GM12801 (cell line): ENCODE measurements at regions not wholly inside any gene's neighbourhood (a gene's known extent, or its start where the extent isn't known, plus 50 kb on each side); places are given as distances from the start of the nearest gene placed in this dataset.

Experiments used
- TF ChIP-seq, protein P1 (sequence below): IDR thresholded peaks from one replicate; pipeline ENCODE4 v1.5.1; 2011; ENCODE audit warnings: control low read depth; ENCODE audit not compliant: insufficient read length; ENCODE audit errors: extremely low read depth

- TF ChIP-seq, protein P1, sequence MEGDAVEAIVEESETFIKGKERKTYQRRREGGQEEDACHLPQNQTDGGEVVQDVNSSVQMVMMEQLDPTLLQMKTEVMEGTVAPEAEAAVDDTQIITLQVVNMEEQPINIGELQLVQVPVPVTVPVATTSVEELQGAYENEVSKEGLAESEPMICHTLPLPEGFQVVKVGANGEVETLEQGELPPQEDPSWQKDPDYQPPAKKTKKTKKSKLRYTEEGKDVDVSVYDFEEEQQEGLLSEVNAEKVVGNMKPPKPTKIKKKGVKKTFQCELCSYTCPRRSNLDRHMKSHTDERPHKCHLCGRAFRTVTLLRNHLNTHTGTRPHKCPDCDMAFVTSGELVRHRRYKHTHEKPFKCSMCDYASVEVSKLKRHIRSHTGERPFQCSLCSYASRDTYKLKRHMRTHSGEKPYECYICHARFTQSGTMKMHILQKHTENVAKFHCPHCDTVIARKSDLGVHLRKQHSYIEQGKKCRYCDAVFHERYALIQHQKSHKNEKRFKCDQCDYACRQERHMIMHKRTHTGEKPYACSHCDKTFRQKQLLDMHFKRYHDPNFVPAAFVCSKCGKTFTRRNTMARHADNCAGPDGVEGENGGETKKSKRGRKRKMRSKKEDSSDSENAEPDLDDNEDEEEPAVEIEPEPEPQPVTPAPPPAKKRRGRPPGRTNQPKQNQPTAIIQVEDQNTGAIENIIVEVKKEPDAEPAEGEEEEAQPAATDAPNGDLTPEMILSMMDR = no peak
These were observed 115.4 kb upstream of the ACBD5 start for GRCh38 chr10:27355918-27356573.

DNA sequence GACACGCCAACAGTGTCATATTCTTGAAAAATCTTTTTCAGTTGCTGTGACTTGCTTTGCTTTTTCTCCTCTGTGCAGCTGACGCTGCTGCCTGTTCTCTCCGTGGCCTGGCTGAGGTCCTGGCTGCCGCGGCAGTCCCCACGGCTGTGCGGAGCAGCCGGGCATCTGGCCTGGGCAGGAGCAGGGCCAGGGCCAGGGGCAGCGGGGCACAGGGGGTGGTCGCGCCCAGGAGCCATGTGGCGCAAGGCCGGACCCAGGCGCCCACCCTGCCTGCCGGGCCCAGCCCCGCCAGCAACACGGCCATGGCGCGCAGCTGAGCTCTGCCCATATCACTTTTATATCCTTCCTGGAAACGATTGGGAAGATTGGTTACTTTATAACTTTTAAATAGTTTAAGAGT is 109.4 kb upstream of the ACBD5 start:
- TF ChIP-seq, protein P1 = no peak

DNA sequence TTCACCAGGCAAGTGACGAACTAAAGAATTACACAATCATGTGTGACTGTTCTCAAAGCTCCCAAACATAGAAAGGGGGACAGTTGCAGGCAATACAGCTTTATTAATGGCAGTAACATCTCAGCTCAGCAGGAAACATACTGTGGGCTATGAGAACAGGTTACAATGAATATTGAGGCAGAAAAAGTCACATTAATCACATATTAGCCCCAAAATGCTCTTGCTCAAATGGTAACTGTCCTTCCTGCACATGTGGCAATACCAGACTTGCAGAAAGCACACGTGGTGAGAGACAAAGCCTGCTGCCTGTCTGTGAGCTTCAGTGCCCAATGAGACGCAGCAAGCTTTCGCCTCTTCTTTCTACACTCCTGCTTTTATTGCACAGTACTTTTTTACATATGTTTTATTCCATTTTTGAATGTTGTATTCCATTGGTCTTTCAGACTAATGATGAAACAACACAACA is 104.9 kb upstream of the ACBD5 start:
- TF ChIP-seq, protein P1 = no peak

DNA sequence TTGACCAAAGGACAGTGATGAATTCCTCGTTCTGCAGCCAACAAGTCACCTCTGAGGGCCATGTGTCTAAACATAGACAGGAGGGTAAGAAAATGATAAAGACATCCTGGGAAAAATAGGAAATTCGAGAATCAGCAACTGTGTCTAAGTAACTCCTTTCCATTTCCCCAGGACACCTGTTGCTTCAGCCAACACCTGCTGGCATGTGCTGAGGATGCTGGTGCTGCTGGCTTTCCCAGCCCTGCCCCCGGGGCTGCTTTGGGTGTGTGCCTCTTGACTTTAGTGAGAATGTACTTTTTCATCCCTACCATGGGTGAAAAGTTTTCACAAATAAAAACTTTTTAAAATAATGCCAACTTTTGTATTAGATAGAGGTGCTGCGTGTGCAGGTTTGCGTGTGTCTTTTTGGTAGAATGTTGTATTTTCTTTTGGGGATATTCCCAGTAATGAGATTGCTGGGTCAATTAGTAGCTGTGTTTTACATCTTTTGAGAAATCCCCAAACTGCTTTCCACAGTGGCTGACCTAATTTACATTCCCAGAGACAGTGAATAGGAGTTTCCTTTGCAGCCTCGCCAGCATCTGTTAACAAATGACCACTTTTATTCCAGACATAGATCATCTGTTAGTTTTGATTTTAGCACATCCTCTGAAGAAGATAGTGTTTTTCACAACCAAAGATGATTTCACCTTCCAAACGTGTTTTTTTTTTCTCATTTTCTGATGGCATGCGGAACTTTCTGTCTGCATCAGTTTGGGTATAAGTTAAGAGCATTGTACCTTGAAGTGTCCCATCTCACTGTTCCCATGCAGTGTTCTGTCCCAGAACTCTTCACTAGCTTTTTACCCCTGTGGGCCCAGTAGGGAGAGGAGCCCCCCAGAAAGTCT is 104.2 kb upstream of the ACBD5 start:
- TF ChIP-seq, protein P1 = no peak

GRCh38 chr10:27341001-27341400 is 100.4 kb upstream of the ACBD5 start:
- TF ChIP-seq, protein P1 = no peak

DNA sequence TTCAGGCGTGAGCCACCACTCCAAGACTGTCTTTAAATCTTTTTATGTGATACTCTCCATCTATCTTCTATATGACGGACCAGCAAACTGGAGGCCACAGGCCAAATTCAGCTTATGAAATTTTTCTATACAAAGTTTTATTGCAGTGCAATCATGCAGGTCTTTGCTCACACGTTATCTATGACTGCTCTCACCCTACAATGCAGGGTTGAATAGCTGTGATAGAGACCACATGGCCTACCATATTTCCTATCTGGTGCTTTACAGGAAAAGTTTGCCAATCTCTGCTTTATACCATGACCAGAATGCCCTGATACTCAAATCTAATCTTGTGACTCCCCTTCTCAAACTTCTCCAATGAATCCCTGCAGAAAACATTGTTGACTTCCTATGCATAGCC is 89.5 kb upstream of the ACBD5 start:
- TF ChIP-seq, protein P1 = no peak

GRCh38 chr10:27328946-27329345 is 88.3 kb upstream of the ACBD5 start:
- TF ChIP-seq, protein P1 = no peak
